Prostate gland (tissue), 2 donors: ENCODE measurements at regions not wholly inside any gene's neighbourhood (a gene's known extent, or its start where the extent isn't known, plus 50 kb on each side); places are given as distances from the start of the nearest gene placed in this dataset.
"Not testable (repeated sequence)": the region's sequence is repeated elsewhere in the genome, so short reads cannot be mapped to it uniquely, and the experiment has no call there.

Experiments
- DNase-seq: peaks from one replicate; pipeline ENCODE4 v3.0.0-alpha.2; 2019; ENCODE audit warnings: low spot score
- H3K27ac ChIP-seq, 2 donors: fragments of 200-600 bp; sonication (generic); 2 replicates each; pipeline ENCODE4 v1.5.1; 2017 to 2019
- H3K27me3 ChIP-seq: fragments of 200-600 bp; sonication (generic); replicated peaks from 2 replicates; pipeline ENCODE4 v1.5.1; 2019; ENCODE audit not compliant: insufficient read depth
- H3K36me3 ChIP-seq, 2 donors: fragments of 200-600 bp; sonication (generic); 1 replicate in 1 of 2; 2 replicates in 1 of 2; pipeline versions ENCODE4 v1.5.1 to v1.8.1; 2017 to 2019
- H3K4me1 ChIP-seq: fragments of 200-600 bp; sonication (generic); replicated peaks from 2 replicates; pipeline ENCODE4 v1.5.1; 2019
- H3K4me3 ChIP-seq, 2 donors: fragments of 200-600 bp; sonication (generic); 2 replicates each; pipeline ENCODE4 v1.5.1; 2017 to 2019
- H3K9me3 ChIP-seq: fragments of 200-600 bp; sonication (generic); 2 replicates; pipeline ENCODE4 v1.5.1; 2017
- CTCF ChIP-seq, 4 experiments: fragments of 200-600 bp in 2 of 4; fragments of 450-650 bp in 2 of 4; sonication (generic) in 2 of 4; IDR thresholded peaks; 1 replicate in 3 of 4; 2 replicates in 1 of 4; pipeline ENCODE4 v1.5.1; 2016 to 2019; ENCODE audit warnings: antibody characterized with exemption in 4 of 4, mild to moderate bottlenecking in 2 of 4, moderate library complexity in 2 of 4
- POLR2A ChIP-seq: fragments of 450-650 bp; IDR thresholded peaks from one replicate; pipeline ENCODE4 v1.6.1; 2016; ENCODE audit warnings: antibody characterized with exemption, mild to moderate bottlenecking
- POLR2AphosphoS5 ChIP-seq: sonication (generic); formaldehyde crosslinking; IDR thresholded peaks from one replicate; pipeline ENCODE4 v1.6.1; 2017; ENCODE audit warnings: antibody characterized with exemption
- WGBS: methylation state at CpG from one replicate; pipeline ENCODE4 v1.1.5; 2018; 5-methylcytosine and 5-hydroxymethylcytosine counted together
- intact Hi-C: fragments of 100-400 bp; cut with DNase I; formaldehyde crosslinking; loops from one replicate; pipeline ENCODE4 v1.14.2; 2022

DNA sequence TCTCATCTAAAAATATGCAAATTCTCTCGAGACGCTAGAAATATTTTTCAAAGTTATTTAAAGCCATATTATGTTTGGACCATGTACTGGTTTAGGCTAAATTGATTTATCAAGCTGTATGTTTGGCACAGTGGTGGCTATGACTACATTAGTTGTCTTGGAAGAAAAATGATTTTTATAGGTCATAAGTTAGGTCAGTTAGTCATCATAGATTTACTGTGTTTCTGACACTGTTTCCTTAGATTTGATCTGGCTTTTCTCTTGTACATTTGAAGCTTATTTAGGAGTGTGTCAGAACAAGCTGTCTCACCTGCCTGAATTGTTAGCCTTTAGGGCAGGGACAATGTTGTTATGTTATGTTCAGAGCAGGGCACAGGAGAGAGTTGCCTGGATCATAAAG is 161.1 kb upstream of the FBXO33 start:
- WGBS: 85% methylated on average over 2 of the region's 2 CpGs
- intact Hi-C loops: no loop called here
- no peaks in the 10 kb centered on the region for H3K27me3 ChIP-seq
- H3K9me3 ChIP-seq: no peaks in the 10 kb centered on the region
- no peaks in the 10 kb centered on the region for H3K36me3 ChIP-seq
- no peaks in the 10 kb centered on the region for H3K4me1 ChIP-seq
- no peak overlapping the region for H3K4me3 ChIP-seq
- H3K27ac ChIP-seq: no peak overlapping the region
- no peak for DNase-seq
- no peak for TF ChIP-seq CTCF (IDR thresholded peaks at IDR 0.05)

DNA sequence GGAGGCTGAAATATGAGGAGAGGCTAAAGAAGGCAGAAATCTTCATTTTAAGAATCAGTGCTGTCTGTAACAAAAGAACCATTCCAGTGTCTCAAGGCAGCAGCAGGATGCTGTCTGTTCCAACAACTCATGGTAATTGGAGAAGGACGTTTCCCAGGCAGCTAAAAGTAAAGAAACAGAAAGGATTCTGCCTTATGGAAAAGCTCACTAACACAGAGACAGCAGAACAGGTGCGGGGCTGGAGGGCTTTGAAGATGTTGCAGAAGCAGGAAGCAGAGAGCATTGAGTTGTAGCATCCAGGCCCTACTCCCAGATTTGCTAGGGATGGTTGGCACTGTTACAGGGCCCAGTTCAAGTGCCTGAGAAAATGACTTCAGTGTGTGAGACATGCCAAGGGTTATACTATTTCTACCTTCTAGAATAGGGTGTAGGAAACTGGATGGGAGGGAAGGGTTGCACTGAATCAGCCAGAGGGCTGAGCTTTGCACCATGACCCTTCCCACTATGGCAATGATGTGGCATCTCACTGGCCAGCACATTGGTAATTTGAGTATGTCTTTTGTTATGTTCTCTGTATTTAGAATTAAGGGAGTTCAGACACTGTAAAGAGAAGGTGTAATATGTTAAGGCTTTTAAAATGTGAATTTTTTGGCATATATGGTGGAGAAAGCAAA is 160.0 kb upstream of the FBXO33 start:
- Histone ChIP-seq H3K9me3 (no peaks in the 10 kb centered on the region), H3K27ac (no peak overlapping the region), H3K36me3 (no peaks in the 10 kb centered on the region), H3K27me3 (no peaks in the 10 kb centered on the region), H3K4me3 (no peak overlapping the region), H3K4me1 (no peaks in the 10 kb centered on the region)
- intact Hi-C loops: no loop called here
- 42% methylated on average over 2 of the region's 2 CpGs for WGBS
- TF ChIP-seq POLR2AphosphoS5 (no peak), POLR2A (no peak), CTCF (IDR thresholded peaks at IDR 0.05) (no peak)
- DNase-seq: no peak

DNA sequence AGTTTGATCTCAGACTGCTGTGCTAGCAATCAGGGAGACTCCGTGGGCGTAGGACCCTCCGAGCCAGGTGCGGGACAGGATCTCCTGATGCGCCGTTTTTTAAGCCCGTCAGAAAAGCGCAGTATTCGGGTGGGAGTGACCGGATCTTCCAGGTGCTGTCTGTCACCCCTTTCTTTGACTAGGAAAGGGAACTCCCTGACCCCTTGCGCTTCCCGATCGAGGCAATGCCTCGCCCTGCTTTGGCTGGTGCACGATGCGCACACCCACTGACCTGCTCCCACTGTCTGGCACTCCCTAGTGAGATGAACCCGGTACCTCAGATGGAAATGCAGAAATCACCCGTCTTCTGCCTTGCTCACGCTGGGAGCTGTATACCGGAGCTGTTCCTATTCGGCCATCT is 157.6 kb upstream of the FBXO33 start:
- intact Hi-C loops, H3K27ac ChIP-seq, H3K27me3 ChIP-seq, H3K4me1 ChIP-seq, H3K4me3 ChIP-seq, H3K9me3 ChIP-seq, H3K36me3 ChIP-seq, DNase-seq: not testable (repeated sequence)
- 81% methylated on average over 21 of the region's 21 CpGs for whole genome bisulfite sequencing

DNA sequence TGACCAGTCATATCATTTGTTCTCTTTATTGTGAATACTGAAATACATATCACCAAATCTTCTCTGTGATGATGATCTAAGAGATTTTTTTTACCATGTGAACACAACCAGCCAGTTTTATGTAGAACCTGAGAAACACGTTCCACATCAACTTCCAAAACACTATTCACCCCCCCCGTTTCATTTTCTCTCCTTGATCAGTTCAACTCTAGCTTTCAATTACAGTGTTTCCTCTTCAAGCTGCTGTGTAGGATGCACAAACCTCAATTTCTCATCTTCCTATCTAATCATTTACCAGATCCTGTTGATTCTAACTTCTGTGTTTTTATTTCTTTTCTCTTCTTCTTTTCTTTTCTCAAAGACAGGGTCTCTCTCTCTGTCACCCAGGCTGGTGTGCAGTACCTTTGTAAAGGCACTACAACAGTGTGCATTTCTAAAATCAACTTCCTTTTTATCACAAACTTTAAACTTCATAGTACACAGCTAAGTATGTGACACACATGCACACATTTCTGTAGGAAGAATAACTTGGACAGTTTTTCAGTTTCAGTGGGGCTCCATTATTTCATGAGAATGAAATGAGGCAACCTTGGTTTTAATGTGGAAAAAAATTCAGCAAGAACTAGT is 149.9 kb upstream of the FBXO33 start:
- no peaks in the 10 kb centered on the region for H3K36me3 ChIP-seq
- WGBS: 7% methylated on average over 2 of the region's 2 CpGs
- TF ChIP-seq POLR2A: no peak
- TF ChIP-seq CTCF (IDR thresholded peaks at IDR 0.05): no peak
- TF ChIP-seq POLR2AphosphoS5: no peak
- no peak for DNase-seq
- H3K9me3 ChIP-seq: no peaks in the 10 kb centered on the region
- H3K27me3 ChIP-seq: no peaks in the 10 kb centered on the region
- intact Hi-C loops: no loop called here
- H3K4me3 ChIP-seq: no peak overlapping the region
- H3K27ac ChIP-seq: no peak overlapping the region
- no peaks in the 10 kb centered on the region for H3K4me1 ChIP-seq

GRCh38 chr14:39581474-39581873 is 149.2 kb upstream of the FBXO33 start:
- Histone ChIP-seq H3K4me1 (no peaks in the 10 kb centered on the region), H3K4me3 (no peak overlapping the region), H3K36me3 (no peaks in the 10 kb centered on the region), H3K27ac (no peak overlapping the region), H3K9me3 (no peaks in the 10 kb centered on the region), H3K27me3 (no peaks in the 10 kb centered on the region)
- intact Hi-C loops: no loop called here
- WGBS: 39% methylated on average over 2 of the region's 2 CpGs
- no peak for TF ChIP-seq POLR2A
- peak in 1 of 4 experiments; percentile 7 for TF ChIP-seq CTCF (IDR thresholded peaks at IDR 0.05)
- DNase-seq: no peak
